GM12878 (cell line): ENCODE measurements at regions not wholly inside any gene's neighbourhood (a gene's known extent, or its start where the extent isn't known, plus 50 kb on each side); places are given as distances from the start of the nearest gene placed in this dataset.

Experiments used
- ATAC-seq: fragments of 200-7000 bp; cut with Tn5 transposase; 3 replicates; pipeline ENCODE4 v1.9.1; 2020; ENCODE audit warnings: mild to moderate bottlenecking, moderate library complexity
- BruUV-seq: library from RNA; stranded (reverse); fragments of 400-500 nt; replicated peaks from 2 replicates; lab custom pipeline; 2021; lab: Mats Ljungman, UMichigan
- CTCF ChIA-PET: fragments of 300-600 bp; sonication (Branson Sonifier 250); formaldehyde crosslinking; extraction: SDS; loops from one replicate; lab custom pipeline; 2021; ENCODE audit warnings: inconsistent platforms; lab: Yijun Ruan, JAX
- POLR2A ChIA-PET: fragments of 350-600 bp; formaldehyde crosslinking; extraction: SDS; loops from one replicate; lab custom pipeline; 2021; ENCODE audit warnings: inconsistent platforms; lab: Charles Lee
- RAD21 ChIA-PET: fragments of 300-600 bp; sonication (Branson Sonifier 250); formaldehyde crosslinking; loops from one replicate; lab custom pipeline; 2023; ENCODE audit warnings: antibody characterized with exemption; ENCODE audit not compliant: unreplicated experiment; lab: Charles Lee
- SMC1A ChIA-PET: fragments of 300-600 bp; sonication (Branson Sonifier 250); formaldehyde crosslinking; loops from one replicate; lab custom pipeline; 2023; ENCODE audit not compliant: unreplicated experiment, uncharacterized antibody; lab: Charles Lee
- DNase-seq: peaks from one replicate; pipeline ENCODE4 v3.0.0-alpha.2; 2011; ENCODE audit warnings: low read depth, low spot score
- FAIRE-seq: peaks from 3 replicates; lab custom pipeline; 2011; peaks lifted over from hg19 to GRCh38; lab: Jason Lieb, UNC
- H2AFZ ChIP-seq: 2 replicates; pipeline ENCODE4 v1.6.0; 2011; ENCODE audit warnings: low read depth, low read length, control low read depth; ENCODE audit not compliant: control insufficient read depth
- H3K27ac ChIP-seq: 2 replicates; pipeline ENCODE4 v1.5.1; 2011; ENCODE audit warnings: control low read depth; ENCODE audit not compliant: control insufficient read depth, insufficient read depth
- H3K27me3 ChIP-seq, 2 experiments: replicated peaks in 1 of 2; 2 replicates each; pipeline versions ENCODE4 v1.6.0 to v1.6.1; 2011; ENCODE audit warnings: low read length in 1 of 2; ENCODE audit not compliant: control insufficient read depth in 2 of 2, insufficient read depth in 2 of 2
- H3K36me3 ChIP-seq, 2 experiments: 2 replicates each; pipeline ENCODE4 v1.5.1; 2011; ENCODE audit warnings: low read length in 1 of 2; ENCODE audit not compliant: control insufficient read depth in 2 of 2, insufficient read depth in 2 of 2
- H3K4me1 ChIP-seq: 2 replicates; pipeline ENCODE4 v1.6.1; 2011; ENCODE audit warnings: mild to moderate bottlenecking, low read length, moderate library complexity, mixed read lengths; ENCODE audit not compliant: control insufficient read depth, insufficient read depth
- H3K4me2 ChIP-seq: 2 replicates; pipeline ENCODE4 v1.6.0; 2011; ENCODE audit warnings: control low read depth; ENCODE audit not compliant: control insufficient read depth, insufficient read depth
- H3K4me3 ChIP-seq: fragments of 200-600 bp; sonication (generic); 2 replicates; pipeline ENCODE4 v1.5.1; 2016
- H3K79me2 ChIP-seq: 2 replicates; pipeline ENCODE4 v1.6.0; 2011; ENCODE audit warnings: low read length; ENCODE audit not compliant: control insufficient read depth, insufficient read depth
- H3K9ac ChIP-seq: 2 replicates; pipeline ENCODE4 v1.8.0; 2011; ENCODE audit warnings: low read length, control low read depth, mixed read lengths; ENCODE audit not compliant: control insufficient read depth, insufficient read depth
- H3K9me3 ChIP-seq: replicated peaks from 3 replicates; pipeline ENCODE4 v1.5.1; 2011; ENCODE audit warnings: mild to moderate bottlenecking, low read length; ENCODE audit not compliant: control insufficient read depth, insufficient read depth
- H4K20me1 ChIP-seq: 2 replicates; pipeline ENCODE4 v1.6.0; 2011; ENCODE audit not compliant: control insufficient read depth, insufficient read depth
- ASH2L ChIP-seq: fragments of 300-600, 200-600 bp; sonication (generic); IDR thresholded peaks from 2 replicates; pipeline ENCODE4 v1.6.1; 2017; ENCODE audit warnings: low read depth, mild to moderate bottlenecking, borderline replicate concordance
- MLLT1 ChIP-seq: fragments of 450-650 bp; IDR thresholded peaks from 2 replicates; pipeline ENCODE4 v1.6.1; 2016; ENCODE audit warnings: mild to moderate bottlenecking
- NKRF ChIP-seq: fragments of 450-650 bp; conservative IDR thresholded peaks from 2 replicates; pipeline ENCODE4 v1.6.1; 2017; ENCODE audit warnings: mild to moderate bottlenecking, moderate library complexity
- NR2F1 ChIP-seq: fragments of 450-650 bp; conservative IDR thresholded peaks from 2 replicates; pipeline ENCODE4 v1.6.1; 2017; ENCODE audit warnings: mild to moderate bottlenecking
- SIX5 ChIP-seq: IDR thresholded peaks from 2 replicates; pipeline ENCODE4 v1.6.1; 2011; ENCODE audit warnings: mild to moderate bottlenecking, low read depth, low read length, moderate library complexity; ENCODE audit not compliant: severe bottlenecking
- ZZZ3 ChIP-seq: IDR thresholded peaks from 2 replicates; pipeline ENCODE4 v1.6.1; 2011; ENCODE audit warnings: low read depth; ENCODE audit not compliant: control insufficient read depth, insufficient read length
- WGBS: methylation state at CpG from one replicate; pipeline ENCODE4 v1.1.6; 2016; ENCODE audit warnings: low lambda C conversion rate; ENCODE audit not compliant: insufficient replicate concordance, insufficient coverage; ENCODE audit errors: missing lambda C conversion rate; 5-methylcytosine and 5-hydroxymethylcytosine counted together
- in situ Hi-C: fragments of 300-500 bp; cut with MboI; formaldehyde crosslinking; loops from 9 replicates; pipeline ENCODE4 v1.14.3; 2018; ENCODE audit warnings: mixed read lengths
- intact Hi-C: fragments of 100-400 bp; cut with micrococcal nuclease; formaldehyde crosslinking; loops from one replicate; pipeline ENCODE4 v1.14.2; 2022; ENCODE audit not compliant: unreplicated experiment

- peak overlapping the region; percentile 19; the same call in 1 of the 2 replicates for H2AFZ ChIP-seq
- no peaks in the 10 kb centered on the region for H3K9me3 ChIP-seq
- no peak overlapping the region for H3K27ac ChIP-seq
- H3K79me2 ChIP-seq, result no peaks in the 10 kb centered on the region
- intact Hi-C loops (loop anchor here (5.0 kb wide), 1 partner anchor 57 kb away; no protein-coding TSS in a partner anchor), in situ Hi-C loops (no loop called here)
- FAIRE-seq, result no peak
- peak; percentile 5; the same call in 2 of the 3 replicates for ATAC-seq
- H3K9ac ChIP-seq, result no peak overlapping the region
- no peaks in the 10 kb centered on the region for H4K20me1 ChIP-seq
- peaks cover 16% of the 10 kb centered on the region for H3K4me1 ChIP-seq
- H3K36me3 ChIP-seq, result no peaks in the 10 kb centered on the region
- H3K4me2 ChIP-seq, result 0 out of 2 replicates have a peak overlapping the region, but pooled peaks have one; percentile 17
- WGBS, result 3% methylated on average over 5 of the region's 5 CpGs
- POLR2A ChIA-PET, result interaction anchor here (0.7 to 1.0 kb wide), 2 partner anchors 8 to 11 kb away, joined by 3 to 4 read pairs; no protein-coding TSS in a partner anchor
- no TSS peak for BruUV-seq
- no peaks in the 10 kb centered on the region for H3K27me3 ChIP-seq
- TF ChIP-seq MLLT1 (0 out of 2 replicates have a peak, but pooled peaks have one; percentile 22), ZZZ3 (no peak), NKRF (no peak), SIX5 (no peak), NR2F1 (peak; percentile 48), ASH2L (no peak)
- H3K4me3 ChIP-seq, result no peak overlapping the region
- CTCF ChIA-PET, result interaction anchor here (1.0 to 1.2 kb wide), 2 partner anchors 9 to 11 kb away, joined by 3 to 6 read pairs; no protein-coding TSS in a partner anchor
- RAD21 ChIA-PET, result no interaction called here
- SMC1A ChIA-PET, result interaction anchor here (1.0 kb wide), 2 partner anchors 18 to 181 kb away, joined by 3 to 5 read pairs; no protein-coding TSS in a partner anchor
- DNase-seq, result no peak
Observed at GRCh38 chr2:61705625-61706024, 148.2 kb downstream of the FAM161A start.
